Head of caudate nucleus (tissue), 42 donors: ENCODE measurements at regions not wholly inside any gene's neighbourhood (a gene's known extent, or its start where the extent isn't known, plus 50 kb on each side); places are given as distances from the start of the nearest gene placed in this dataset.

ENCODE experiments used
- DNase-seq, 42 donors: peaks; one replicate each; pipeline versions ENCODE4 v3.0.0 to v3.0.0-alpha.2; 2020 to 2021; ENCODE audit warnings: mixed read lengths in 7 of 42
- intact Hi-C: fragments of 100-400 bp; cut with DNase I; formaldehyde crosslinking; loops from one replicate; pipeline ENCODE4 v1.15.0; 2022

GRCh38 chr1:172902200-172902599 is 148.5 kb downstream of the TNFSF18 start:
- intact Hi-C loops: no loop called here
- no peak for DNase-seq

- intact Hi-C loops: no loop called here
- no peak for DNase-seq
These were observed 147.8 kb downstream of the TNFSF18 start for GRCh38 chr1:172902861-172903381.

- intact Hi-C loops: no loop called here
- DNase-seq: no peak
These were observed 147.0 kb downstream of the TNFSF18 start for GRCh38 chr1:172903581-172904220.

- intact Hi-C loops: no loop called here
- peak in 2 of 42 donors; percentile 2 to 6 for DNase-seq
These were observed 145.3 kb downstream of the TNFSF18 start for GRCh38 chr1:172905452-172905851.

GRCh38 chr1:172906778-172907592 is 143.8 kb downstream of the TNFSF18 start:
- intact Hi-C loops: no loop called here
- no peak for DNase-seq

- no peak for DNase-seq
- intact Hi-C loops: no loop called here
These were observed 142.9 kb downstream of the TNFSF18 start for GRCh38 chr1:172907834-172908326.

GRCh38 chr1:172909606-172910326 is 141.0 kb downstream of the TNFSF18 start:
- no peak for DNase-seq
- intact Hi-C loops: no loop called here

- intact Hi-C loops: no loop called here
These were observed 137.9 kb downstream of the TNFSF18 start for GRCh38 chr1:172912765-172913260.

GRCh38 chr1:172914501-172915144 is 136.1 kb downstream of the TNFSF18 start:
- intact Hi-C loops: no loop called here
- DNase-seq: no peak

More at GRCh38 chr1:172912765-172913260, 137.9 kb downstream of the TNFSF18 start:
- DNase-seq: no peak

GRCh38 chr1:172915271-172915670 is 135.5 kb downstream of the TNFSF18 start:
- intact Hi-C loops: no loop called here
- no peak for DNase-seq

GRCh38 chr1:172916116-172916515 is 134.6 kb downstream of the TNFSF18 start:
- intact Hi-C loops: no loop called here
- DNase-seq: no peak

GRCh38 chr1:172917972-172918371 is 132.8 kb downstream of the TNFSF18 start:
- intact Hi-C loops: no loop called here
- no peak for DNase-seq

- DNase-seq: no peak
- intact Hi-C loops: no loop called here
These were observed 132.3 kb downstream of the TNFSF18 start for GRCh38 chr1:172918478-172918877.

- intact Hi-C loops: no loop called here
- no peak for DNase-seq
These were observed 124.7 kb downstream of the TNFSF18 start for GRCh38 chr1:172926070-172926469.

GRCh38 chr1:172928412-172928811 is 122.3 kb downstream of the TNFSF18 start:
- no peak for DNase-seq
- intact Hi-C loops: no loop called here

- no peak for DNase-seq
- intact Hi-C loops: no loop called here
These were observed 121.7 kb downstream of the TNFSF18 start for GRCh38 chr1:172929006-172929405.

- DNase-seq: no peak
- intact Hi-C loops: no loop called here
These were observed 120.6 kb downstream of the TNFSF18 start for GRCh38 chr1:172930142-172930541.

- no peak for DNase-seq
- intact Hi-C loops: no loop called here
These were observed 119.4 kb downstream of the TNFSF18 start for GRCh38 chr1:172931340-172931739.

GRCh38 chr1:172931761-172932160 is 119.0 kb downstream of the TNFSF18 start:
- DNase-seq: no peak
- intact Hi-C loops: no loop called here
